PC-3 (cell line): ENCODE measurements at regions not wholly inside any gene's neighbourhood (a gene's known extent, or its start where the extent isn't known, plus 50 kb on each side); places are given as distances from the start of the nearest gene placed in this dataset.

Source experiments
- ATAC-seq: fragments of 200-7000 bp; cut with Tn5 transposase; 2 replicates; pipeline ENCODE4 v1.9.1; 2020; ENCODE audit warnings: mild to moderate bottlenecking, moderate library complexity
- BruUV-seq: library from RNA; stranded (reverse); fragments of 400-500 nt; replicated peaks from 2 replicates; lab custom pipeline; 2021; lab: Mats Ljungman, UMichigan
- CTCF ChIA-PET: fragments of 300-600 bp; sonication (Branson Sonifier 250); formaldehyde crosslinking; loops from one replicate; lab custom pipeline; 2022; ENCODE audit warnings: antibody characterized with exemption; lab: Charles Lee
- POLR2A ChIA-PET: fragments of 300-600 bp; sonication (Branson Sonifier 250); formaldehyde crosslinking; loops from one replicate; lab custom pipeline; 2022; ENCODE audit warnings: antibody characterized with exemption; ENCODE audit not compliant: unreplicated experiment; lab: Charles Lee
- DNase-seq: peaks from one replicate; pipeline ENCODE4 v3.0.0-alpha.2; 2015
- H2AFZ ChIP-seq: fragments of 300-600 bp; sonication (generic); 2 replicates; pipeline ENCODE4 v1.6.0; 2016; ENCODE audit warnings: antibody characterized with exemption, low read length
- H3F3A ChIP-seq: fragments of 300-600 bp; sonication (generic); one replicate; pipeline ENCODE4 v1.6.0; 2017; ENCODE audit warnings: antibody characterized with exemption, low read length, control low read depth, mild to moderate bottlenecking; ENCODE audit not compliant: unreplicated experiment
- H3K27ac ChIP-seq: fragments of 300-600 bp; sonication (generic); 2 replicates; pipeline ENCODE4 v1.5.1; 2016; ENCODE audit warnings: mild to moderate bottlenecking, low read length
- H3K27me3 ChIP-seq: fragments of 300-600 bp; sonication (generic); 2 replicates; pipeline ENCODE4 v1.6.1; 2016; ENCODE audit warnings: low read length, mixed read lengths
- H3K36me3 ChIP-seq: fragments of 300-600 bp; sonication (generic); 2 replicates; pipeline ENCODE4 v1.6.1; 2016; ENCODE audit warnings: low read depth, mixed run types, low read length, mixed read lengths
- H3K4me1 ChIP-seq: fragments of 300-600 bp; sonication (generic); 2 replicates; pipeline ENCODE4 v1.5.1; 2016; ENCODE audit warnings: low read length; ENCODE audit not compliant: insufficient read depth
- H3K4me2 ChIP-seq: fragments of 300-600 bp; sonication (generic); 2 replicates; pipeline ENCODE4 v1.6.0; 2016; ENCODE audit warnings: low read length
- H3K4me3 ChIP-seq: fragments of 300-600 bp; sonication (generic); 2 replicates; pipeline ENCODE4 v1.5.1; 2016; ENCODE audit warnings: mild to moderate bottlenecking, low read length, mixed read lengths
- H3K79me2 ChIP-seq: fragments of 300-600 bp; sonication (generic); 2 replicates; pipeline ENCODE4 v1.6.1; 2017; ENCODE audit warnings: low read length, mixed read lengths
- H3K9ac ChIP-seq: fragments of 300-600 bp; sonication (generic); 2 replicates; pipeline ENCODE4 v1.6.0; 2016; ENCODE audit warnings: mild to moderate bottlenecking, low read length
- H3K9me2 ChIP-seq: fragments of 300-600 bp; sonication (generic); replicated peaks from 2 replicates; pipeline ENCODE4 v1.6.1; 2016; ENCODE audit warnings: mixed run types, low read length, mixed read lengths
- H3K9me3 ChIP-seq: fragments of 300-600 bp; sonication (generic); 2 replicates; pipeline ENCODE4 v1.6.1; 2016; ENCODE audit warnings: low read length, mixed read lengths
- H4K20me1 ChIP-seq: fragments of 300-600 bp; sonication (generic); 2 replicates; pipeline ENCODE4 v1.6.1; 2016; ENCODE audit warnings: low read length, mixed read lengths
- EZH2 ChIP-seq: fragments of 300-600 bp; sonication (generic); IDR thresholded peaks from one replicate; pipeline ENCODE4 v1.6.1; 2017; ENCODE audit warnings: antibody characterized with exemption, mild to moderate bottlenecking, low read length; ENCODE audit not compliant: unreplicated experiment
- EZH2phosphoT487 ChIP-seq: fragments of 300-600 bp; sonication (generic); IDR thresholded peaks from 2 replicates; pipeline ENCODE4 v1.6.1; 2018; ENCODE audit warnings: mild to moderate bottlenecking, antibody characterized with exemption, low read length, borderline replicate concordance
- intact Hi-C: fragments of 100-400 bp; cut with micrococcal nuclease; formaldehyde crosslinking; loops from 2 replicates; pipeline ENCODE4 v1.9.0; 2023
- TF ChIP-seq, protein P1 (sequence below): fragments of 300-600 bp; sonication (generic); conservative IDR thresholded peaks from 2 replicates; pipeline ENCODE4 v1.5.1; 2017; ENCODE audit warnings: antibody characterized with exemption, low read depth, mild to moderate bottlenecking, low read length

DNA sequence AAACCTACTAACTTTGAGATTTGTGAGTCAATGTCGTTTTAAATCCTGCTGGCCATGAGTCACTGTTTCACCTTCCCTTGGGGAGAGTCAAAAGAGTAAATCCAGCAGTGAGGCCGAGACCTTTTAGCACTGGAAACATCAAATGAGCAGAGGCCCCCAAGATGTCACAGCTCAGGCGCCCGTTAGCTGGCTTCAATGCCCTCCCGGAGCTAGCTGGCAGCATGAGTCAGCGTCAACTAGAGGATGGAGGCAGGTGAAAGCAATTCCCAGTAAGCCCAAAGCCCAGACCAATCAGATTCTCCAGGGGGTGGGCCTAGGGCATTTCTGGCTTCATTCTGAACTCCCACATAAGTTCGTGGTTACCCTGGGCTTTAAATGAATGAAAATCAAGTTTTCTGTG, 170.9 kb downstream of the CLCN4 start:
- Histone ChIP-seq H3K4me3 (no peak overlapping the region), H3F3A (no peaks in the 10 kb centered on the region), H3K9me2 (no peaks in the 10 kb centered on the region), H3K4me1 (peaks cover 9% of the 10 kb centered on the region), H3K27me3 (no peaks in the 10 kb centered on the region), H4K20me1 (no peaks in the 10 kb centered on the region), H3K79me2 (no peaks in the 10 kb centered on the region), H3K9me3 (no peaks in the 10 kb centered on the region), H2AFZ (peak overlapping the region; percentile 65), H3K4me2 (peak overlapping the region; percentile 67), H3K36me3 (no peaks in the 10 kb centered on the region), H3K9ac (no peak overlapping the region), H3K27ac (no peak overlapping the region)
- peak; percentile 71 for ATAC-seq
- ChIA-PET POLR2A (no interaction called here), CTCF (no interaction called here)
- no peak for TF ChIP-seq EZH2
- no peak for TF ChIP-seq EZH2phosphoT487
- TF ChIP-seq, protein P1, sequence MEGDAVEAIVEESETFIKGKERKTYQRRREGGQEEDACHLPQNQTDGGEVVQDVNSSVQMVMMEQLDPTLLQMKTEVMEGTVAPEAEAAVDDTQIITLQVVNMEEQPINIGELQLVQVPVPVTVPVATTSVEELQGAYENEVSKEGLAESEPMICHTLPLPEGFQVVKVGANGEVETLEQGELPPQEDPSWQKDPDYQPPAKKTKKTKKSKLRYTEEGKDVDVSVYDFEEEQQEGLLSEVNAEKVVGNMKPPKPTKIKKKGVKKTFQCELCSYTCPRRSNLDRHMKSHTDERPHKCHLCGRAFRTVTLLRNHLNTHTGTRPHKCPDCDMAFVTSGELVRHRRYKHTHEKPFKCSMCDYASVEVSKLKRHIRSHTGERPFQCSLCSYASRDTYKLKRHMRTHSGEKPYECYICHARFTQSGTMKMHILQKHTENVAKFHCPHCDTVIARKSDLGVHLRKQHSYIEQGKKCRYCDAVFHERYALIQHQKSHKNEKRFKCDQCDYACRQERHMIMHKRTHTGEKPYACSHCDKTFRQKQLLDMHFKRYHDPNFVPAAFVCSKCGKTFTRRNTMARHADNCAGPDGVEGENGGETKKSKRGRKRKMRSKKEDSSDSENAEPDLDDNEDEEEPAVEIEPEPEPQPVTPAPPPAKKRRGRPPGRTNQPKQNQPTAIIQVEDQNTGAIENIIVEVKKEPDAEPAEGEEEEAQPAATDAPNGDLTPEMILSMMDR, result no peak
- no TSS peak for BruUV-seq
- peak; percentile 48 for DNase-seq
- intact Hi-C loops, result loop anchor here (2.0 to 10.0 kb wide), 2 partner anchors 73 to 287 kb away; no protein-coding TSS in a partner anchor

DNA sequence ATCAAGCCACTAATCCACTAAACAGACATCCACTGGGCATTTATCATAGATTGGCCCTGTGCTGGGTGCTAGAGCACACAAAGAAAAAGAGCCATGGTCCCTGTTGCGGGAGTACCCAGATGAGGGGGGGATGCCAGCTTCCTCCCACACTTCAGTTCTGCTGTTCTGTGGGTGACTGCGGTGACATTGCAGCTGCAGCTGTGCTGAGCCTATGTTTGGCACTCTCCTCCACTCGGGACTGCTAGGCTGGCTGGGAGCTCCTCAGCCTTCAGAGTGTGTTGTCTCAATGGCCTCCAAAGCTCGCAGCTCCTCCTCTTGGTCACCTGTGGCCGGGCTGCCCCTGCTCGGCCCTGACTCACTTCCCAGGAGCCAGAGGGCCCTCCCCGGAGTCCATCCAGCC, 173.2 kb downstream of the CLCN4 start:
- TF ChIP-seq, protein P1, result no peak
- TF ChIP-seq EZH2phosphoT487, result no peak
- no peak for TF ChIP-seq EZH2
- Histone ChIP-seq H3K9me2 (no peaks in the 10 kb centered on the region), H3F3A (no peaks in the 10 kb centered on the region), H3K79me2 (no peaks in the 10 kb centered on the region), H3K27ac (no peak overlapping the region), H3K4me1 (peaks cover 9% of the 10 kb centered on the region), H3K4me3 (no peak overlapping the region), H4K20me1 (no peaks in the 10 kb centered on the region), H3K4me2 (no peak overlapping the region), H3K36me3 (no peaks in the 10 kb centered on the region), H2AFZ (no peak overlapping the region), H3K27me3 (no peaks in the 10 kb centered on the region), H3K9me3 (no peaks in the 10 kb centered on the region), H3K9ac (no peak overlapping the region)
- ATAC-seq (no peak), DNase-seq (no peak)
- intact Hi-C loops, result loop anchor here (10.0 kb wide), 1 partner anchor 285 kb away; no protein-coding TSS in a partner anchor
- POLR2A ChIA-PET, result no interaction called here
- BruUV-seq, result no TSS peak
- CTCF ChIA-PET, result no interaction called here

DNA sequence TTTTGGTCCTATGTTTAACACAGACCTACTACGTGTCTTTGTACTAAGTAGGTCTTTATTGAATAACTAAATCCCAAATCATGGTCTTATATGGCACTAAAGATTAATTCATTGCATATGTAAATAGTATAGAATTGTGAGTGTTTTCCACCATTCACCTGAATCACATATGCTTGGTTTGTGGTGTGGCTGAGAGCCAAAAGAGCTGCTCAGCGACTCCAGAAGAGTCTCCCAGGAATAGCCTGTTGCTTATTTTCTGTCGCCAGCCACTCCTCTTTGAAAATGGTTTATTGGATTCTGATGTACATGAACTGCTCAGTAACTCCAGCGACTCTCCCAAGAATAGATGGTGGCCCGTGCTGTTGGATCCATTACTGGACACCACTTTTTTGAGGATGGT, 184.5 kb downstream of the CLCN4 start:
- BruUV-seq, result no TSS peak
- Histone ChIP-seq H3K4me2 (no peak overlapping the region), H3F3A (no peaks in the 10 kb centered on the region), H3K9ac (no peak overlapping the region), H3K4me1 (peaks cover 5% of the 10 kb centered on the region), H3K79me2 (no peaks in the 10 kb centered on the region), H3K4me3 (no peak overlapping the region), H2AFZ (no peak overlapping the region), H4K20me1 (no peaks in the 10 kb centered on the region), H3K27me3 (no peaks in the 10 kb centered on the region), H3K27ac (no peak overlapping the region), H3K9me2 (no peaks in the 10 kb centered on the region), H3K9me3 (no peaks in the 10 kb centered on the region), H3K36me3 (no peaks in the 10 kb centered on the region)
- DNase-seq (peak; percentile 70), ATAC-seq (peak; percentile 74)
- CTCF ChIA-PET, result no interaction called here
- POLR2A ChIA-PET, result no interaction called here
- intact Hi-C loops, result no loop called here
- no peak for TF ChIP-seq EZH2phosphoT487
- no peak for TF ChIP-seq EZH2
- TF ChIP-seq, protein P1, result no peak
